HEK293 (cell line): ENCODE measurements at regions not wholly inside any gene's neighbourhood (a gene's known extent, or its start where the extent isn't known, plus 50 kb on each side); places are given as distances from the start of the nearest gene placed in this dataset.

Source experiments
- CTCF ChIA-PET: fragments of 350-600 bp; formaldehyde crosslinking; extraction: SDS; loops from one replicate; lab custom pipeline; 2021; ENCODE audit warnings: antibody characterized with exemption; lab: Yijun Ruan, JAX
- POLR2A ChIA-PET: fragments of 300-600 bp; formaldehyde crosslinking; extraction: SDS; loops from one replicate; lab custom pipeline; 2020; ENCODE audit warnings: antibody characterized with exemption, inconsistent platforms; lab: Yijun Ruan, JAX
- H3K27ac ChIP-seq: fragments of 200-500 bp; sonication (Bioruptor generic); 2 replicates; pipeline ENCODE4 v1.5.1; 2014; ENCODE audit warnings: low read depth, low read length, control low read depth, inconsistent platforms; ENCODE audit errors: extremely low read depth
- H3K36me3 ChIP-seq, 2 experiments: fragments of 200-500 bp in 1 of 2; sonication (Bioruptor generic) in 1 of 2; 1 replicate in 1 of 2; 2 replicates in 1 of 2; pipeline ENCODE4 v1.5.1; 2014 to 2017; ENCODE audit warnings: inconsistent platforms in 2 of 2, low read length in 2 of 2; ENCODE audit not compliant: control insufficient read depth in 2 of 2, insufficient read depth in 1 of 2
- H3K4me1 ChIP-seq: fragments of 200-500 bp; sonication (Bioruptor generic); 2 replicates; pipeline ENCODE4 v1.5.1; 2014; ENCODE audit warnings: mild to moderate bottlenecking, low read length, inconsistent platforms; ENCODE audit not compliant: control insufficient read depth, insufficient read depth
- H3K4me3 ChIP-seq: 2 replicates; pipeline ENCODE4 v1.5.1; 2011; ENCODE audit warnings: low read depth, mild to moderate bottlenecking, control low read depth, low read length, moderate library complexity
- H3K9me3 ChIP-seq: fragments of 200-500 bp; sonication (Bioruptor generic); 2 replicates; pipeline ENCODE4 v1.5.1; 2014; ENCODE audit warnings: low read depth, low read length, inconsistent platforms; ENCODE audit not compliant: control insufficient read depth, insufficient read depth
- BCL11A ChIP-seq: fragments of 450-650 bp; formaldehyde crosslinking; IDR thresholded peaks from 2 replicates; pipeline ENCODE4 v1.5.1; 2016; ENCODE audit warnings: low read depth, missing biosample characterization, missing genetic modification characterization
- GFI1B ChIP-seq: fragments of 450-650 bp; formaldehyde crosslinking; IDR thresholded peaks from 2 replicates; pipeline ENCODE4 v1.5.1; 2016; ENCODE audit warnings: missing biosample characterization, missing genetic modification characterization
- REPIN1 ChIP-seq: fragments of 450-650 bp; formaldehyde crosslinking; IDR thresholded peaks from 2 replicates; pipeline ENCODE4 v1.5.1; 2017; ENCODE audit warnings: missing biosample characterization, missing genetic modification characterization, low read depth
- SALL2 ChIP-seq: fragments of 450-650 bp; formaldehyde crosslinking; IDR thresholded peaks from 2 replicates; pipeline ENCODE4 v1.5.0; 2017; ENCODE audit warnings: missing biosample characterization, mild to moderate bottlenecking, missing genetic modification characterization, borderline replicate concordance
- SETDB1 ChIP-seq: IDR thresholded peaks from one replicate; pipeline ENCODE4 v1.6.1; 2017; ENCODE audit warnings: mild to moderate bottlenecking, low read length, moderate library complexity, mixed read lengths; ENCODE audit not compliant: insufficient read length
- YY1 ChIP-seq: fragments of 450-650 bp; formaldehyde crosslinking; IDR thresholded peaks from 2 replicates; pipeline ENCODE4 v1.5.1; 2018; ENCODE audit warnings: missing biosample characterization, missing genetic modification characterization
- ZBTB17 ChIP-seq: fragments of 450-650 bp; formaldehyde crosslinking; IDR thresholded peaks from 2 replicates; pipeline ENCODE4 v1.5.1; 2016; ENCODE audit warnings: missing biosample characterization, missing genetic modification characterization
- ZBTB20 ChIP-seq: fragments of 450-650 bp; formaldehyde crosslinking; IDR thresholded peaks from 2 replicates; pipeline ENCODE4 v1.5.1; 2016; ENCODE audit warnings: missing biosample characterization, missing genetic modification characterization
- ZNF18 ChIP-seq: fragments of 450-650 bp; formaldehyde crosslinking; IDR thresholded peaks from 2 replicates; pipeline ENCODE4 v1.5.1; 2016; ENCODE audit warnings: missing biosample characterization, missing genetic modification characterization
- ZNF239 ChIP-seq: fragments of 450-650 bp; formaldehyde crosslinking; IDR thresholded peaks from 2 replicates; pipeline ENCODE4 v1.5.1; 2016; ENCODE audit warnings: missing biosample characterization, missing genetic modification characterization
- ZNF311 ChIP-seq: fragments of 450-650 bp; formaldehyde crosslinking; IDR thresholded peaks from 2 replicates; pipeline ENCODE4 v1.5.1; 2017; ENCODE audit warnings: missing biosample characterization, missing genetic modification characterization, borderline replicate concordance
- ZNF341 ChIP-seq: fragments of 450-650 bp; formaldehyde crosslinking; IDR thresholded peaks from 2 replicates; pipeline ENCODE4; 2016; ENCODE audit warnings: low read depth, missing biosample characterization, missing genetic modification characterization
- ZNF404 ChIP-seq: fragments of 450-650 bp; formaldehyde crosslinking; IDR thresholded peaks from 2 replicates; pipeline ENCODE4 v1.5.1; 2017; ENCODE audit warnings: missing biosample characterization, missing genetic modification characterization
- ZNF48 ChIP-seq: fragments of 450-650 bp; formaldehyde crosslinking; IDR thresholded peaks from 2 replicates; pipeline ENCODE4 v1.5.1; 2016; ENCODE audit warnings: missing biosample characterization, missing genetic modification characterization
- ZNF600 ChIP-seq: fragments of 450-650 bp; formaldehyde crosslinking; IDR thresholded peaks from 2 replicates; pipeline ENCODE4 v1.5.1; 2016; ENCODE audit warnings: missing biosample characterization, missing genetic modification characterization
- ZNF692 ChIP-seq: fragments of 450-650 bp; formaldehyde crosslinking; IDR thresholded peaks from 2 replicates; pipeline ENCODE4 v1.5.1; 2016; ENCODE audit warnings: missing biosample characterization, missing genetic modification characterization
- ZNF701 ChIP-seq: fragments of 450-650 bp; formaldehyde crosslinking; IDR thresholded peaks from 2 replicates; pipeline ENCODE4 v1.5.1; 2016; ENCODE audit warnings: missing biosample characterization, missing genetic modification characterization
- TF ChIP-seq, protein P1 (sequence below): fragments of 450-650 bp; formaldehyde crosslinking; IDR thresholded peaks from 2 replicates; pipeline ENCODE4 v1.5.1; 2017; ENCODE audit warnings: missing biosample characterization, missing genetic modification characterization
- TF ChIP-seq, protein P2 (sequence below): fragments of 450-650 bp; formaldehyde crosslinking; IDR thresholded peaks from 2 replicates; pipeline ENCODE4 v1.5.0; 2017; ENCODE audit warnings: missing biosample characterization, missing genetic modification characterization, borderline replicate concordance
- TF ChIP-seq, protein P3 (sequence below): fragments of 450-650 bp; formaldehyde crosslinking; IDR thresholded peaks from 2 replicates; pipeline ENCODE4 v1.5.1; 2016; ENCODE audit warnings: missing biosample characterization, missing genetic modification characterization
- TF ChIP-seq, protein P4 (sequence below): fragments of 450-650 bp; IDR thresholded peaks from 2 replicates; pipeline ENCODE4 v1.5.1; 2018; ENCODE audit warnings: missing biosample characterization, missing genetic modification characterization
- TF ChIP-seq, protein P5 (sequence below): fragments of 450-650 bp; formaldehyde crosslinking; IDR thresholded peaks from 2 replicates; pipeline ENCODE4 v1.5.1; 2016; ENCODE audit warnings: missing biosample characterization, missing genetic modification characterization

- no peaks in the 10 kb centered on the region for H3K9me3 ChIP-seq
- ChIA-PET CTCF (interaction anchor here (0.7 kb wide), 1 partner anchor 11 kb away, joined by 6 read pairs; no protein-coding TSS in a partner anchor), POLR2A (no interaction called here)
- peaks cover 14% of the 10 kb centered on the region for H3K4me1 ChIP-seq
- H3K36me3 ChIP-seq = no peaks in the 10 kb centered on the region
- H3K27ac ChIP-seq = peak overlapping the region; percentile 55; the same call in 1 of the 2 replicates
- no peak overlapping the region for H3K4me3 ChIP-seq
- TF ChIP-seq, protein P1, sequence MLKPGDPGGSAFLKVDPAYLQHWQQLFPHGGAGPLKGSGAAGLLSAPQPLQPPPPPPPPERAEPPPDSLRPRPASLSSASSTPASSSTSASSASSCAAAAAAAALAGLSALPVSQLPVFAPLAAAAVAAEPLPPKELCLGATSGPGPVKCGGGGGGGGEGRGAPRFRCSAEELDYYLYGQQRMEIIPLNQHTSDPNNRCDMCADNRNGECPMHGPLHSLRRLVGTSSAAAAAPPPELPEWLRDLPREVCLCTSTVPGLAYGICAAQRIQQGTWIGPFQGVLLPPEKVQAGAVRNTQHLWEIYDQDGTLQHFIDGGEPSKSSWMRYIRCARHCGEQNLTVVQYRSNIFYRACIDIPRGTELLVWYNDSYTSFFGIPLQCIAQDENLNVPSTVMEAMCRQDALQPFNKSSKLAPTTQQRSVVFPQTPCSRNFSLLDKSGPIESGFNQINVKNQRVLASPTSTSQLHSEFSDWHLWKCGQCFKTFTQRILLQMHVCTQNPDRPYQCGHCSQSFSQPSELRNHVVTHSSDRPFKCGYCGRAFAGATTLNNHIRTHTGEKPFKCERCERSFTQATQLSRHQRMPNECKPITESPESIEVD (tag by site-specific recombination) = peak; percentile 77
- peak; percentile 66 for TF ChIP-seq ZNF600
- TF ChIP-seq, protein P2, sequence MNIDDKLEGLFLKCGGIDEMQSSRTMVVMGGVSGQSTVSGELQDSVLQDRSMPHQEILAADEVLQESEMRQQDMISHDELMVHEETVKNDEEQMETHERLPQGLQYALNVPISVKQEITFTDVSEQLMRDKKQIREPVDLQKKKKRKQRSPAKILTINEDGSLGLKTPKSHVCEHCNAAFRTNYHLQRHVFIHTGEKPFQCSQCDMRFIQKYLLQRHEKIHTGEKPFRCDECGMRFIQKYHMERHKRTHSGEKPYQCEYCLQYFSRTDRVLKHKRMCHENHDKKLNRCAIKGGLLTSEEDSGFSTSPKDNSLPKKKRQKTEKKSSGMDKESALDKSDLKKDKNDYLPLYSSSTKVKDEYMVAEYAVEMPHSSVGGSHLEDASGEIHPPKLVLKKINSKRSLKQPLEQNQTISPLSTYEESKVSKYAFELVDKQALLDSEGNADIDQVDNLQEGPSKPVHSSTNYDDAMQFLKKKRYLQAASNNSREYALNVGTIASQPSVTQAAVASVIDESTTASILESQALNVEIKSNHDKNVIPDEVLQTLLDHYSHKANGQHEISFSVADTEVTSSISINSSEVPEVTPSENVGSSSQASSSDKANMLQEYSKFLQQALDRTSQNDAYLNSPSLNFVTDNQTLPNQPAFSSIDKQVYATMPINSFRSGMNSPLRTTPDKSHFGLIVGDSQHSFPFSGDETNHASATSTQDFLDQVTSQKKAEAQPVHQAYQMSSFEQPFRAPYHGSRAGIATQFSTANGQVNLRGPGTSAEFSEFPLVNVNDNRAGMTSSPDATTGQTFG (tag by site-specific recombination) = no peak
- TF ChIP-seq YY1 (tag by site-specific recombination) = no peak
- TF ChIP-seq ZNF404 (tag by site-specific recombination) = no peak
- no peak for TF ChIP-seq GFI1B (tag by site-specific recombination)
- no peak for TF ChIP-seq REPIN1
- TF ChIP-seq, protein P3, sequence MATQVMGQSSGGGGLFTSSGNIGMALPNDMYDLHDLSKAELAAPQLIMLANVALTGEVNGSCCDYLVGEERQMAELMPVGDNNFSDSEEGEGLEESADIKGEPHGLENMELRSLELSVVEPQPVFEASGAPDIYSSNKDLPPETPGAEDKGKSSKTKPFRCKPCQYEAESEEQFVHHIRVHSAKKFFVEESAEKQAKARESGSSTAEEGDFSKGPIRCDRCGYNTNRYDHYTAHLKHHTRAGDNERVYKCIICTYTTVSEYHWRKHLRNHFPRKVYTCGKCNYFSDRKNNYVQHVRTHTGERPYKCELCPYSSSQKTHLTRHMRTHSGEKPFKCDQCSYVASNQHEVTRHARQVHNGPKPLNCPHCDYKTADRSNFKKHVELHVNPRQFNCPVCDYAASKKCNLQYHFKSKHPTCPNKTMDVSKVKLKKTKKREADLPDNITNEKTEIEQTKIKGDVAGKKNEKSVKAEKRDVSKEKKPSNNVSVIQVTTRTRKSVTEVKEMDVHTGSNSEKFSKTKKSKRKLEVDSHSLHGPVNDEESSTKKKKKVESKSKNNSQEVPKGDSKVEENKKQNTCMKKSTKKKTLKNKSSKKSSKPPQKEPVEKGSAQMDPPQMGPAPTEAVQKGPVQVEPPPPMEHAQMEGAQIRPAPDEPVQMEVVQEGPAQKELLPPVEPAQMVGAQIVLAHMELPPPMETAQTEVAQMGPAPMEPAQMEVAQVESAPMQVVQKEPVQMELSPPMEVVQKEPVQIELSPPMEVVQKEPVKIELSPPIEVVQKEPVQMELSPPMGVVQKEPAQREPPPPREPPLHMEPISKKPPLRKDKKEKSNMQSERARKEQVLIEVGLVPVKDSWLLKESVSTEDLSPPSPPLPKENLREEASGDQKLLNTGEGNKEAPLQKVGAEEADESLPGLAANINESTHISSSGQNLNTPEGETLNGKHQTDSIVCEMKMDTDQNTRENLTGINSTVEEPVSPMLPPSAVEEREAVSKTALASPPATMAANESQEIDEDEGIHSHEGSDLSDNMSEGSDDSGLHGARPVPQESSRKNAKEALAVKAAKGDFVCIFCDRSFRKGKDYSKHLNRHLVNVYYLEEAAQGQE (tag by site-specific recombination) = no peak
- no peak for TF ChIP-seq ZNF48 (tag by site-specific recombination)
- TF ChIP-seq ZNF701 (tag by site-specific recombination) = no peak
- no peak for TF ChIP-seq ZNF341 (tag by site-specific recombination)
- TF ChIP-seq ZNF311 = no peak
- TF ChIP-seq BCL11A (tag by site-specific recombination) = no peak
- no peak for TF ChIP-seq SETDB1
- no peak for TF ChIP-seq ZNF18 (tag by site-specific recombination)
- TF ChIP-seq, protein P4, sequence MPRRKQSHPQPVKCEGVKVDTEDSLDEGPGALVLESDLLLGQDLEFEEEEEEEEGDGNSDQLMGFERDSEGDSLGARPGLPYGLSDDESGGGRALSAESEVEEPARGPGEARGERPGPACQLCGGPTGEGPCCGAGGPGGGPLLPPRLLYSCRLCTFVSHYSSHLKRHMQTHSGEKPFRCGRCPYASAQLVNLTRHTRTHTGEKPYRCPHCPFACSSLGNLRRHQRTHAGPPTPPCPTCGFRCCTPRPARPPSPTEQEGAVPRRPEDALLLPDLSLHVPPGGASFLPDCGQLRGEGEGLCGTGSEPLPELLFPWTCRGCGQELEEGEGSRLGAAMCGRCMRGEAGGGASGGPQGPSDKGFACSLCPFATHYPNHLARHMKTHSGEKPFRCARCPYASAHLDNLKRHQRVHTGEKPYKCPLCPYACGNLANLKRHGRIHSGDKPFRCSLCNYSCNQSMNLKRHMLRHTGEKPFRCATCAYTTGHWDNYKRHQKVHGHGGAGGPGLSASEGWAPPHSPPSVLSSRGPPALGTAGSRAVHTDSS = no peak
- no peak for TF ChIP-seq ZBTB17
- TF ChIP-seq, protein P5, sequence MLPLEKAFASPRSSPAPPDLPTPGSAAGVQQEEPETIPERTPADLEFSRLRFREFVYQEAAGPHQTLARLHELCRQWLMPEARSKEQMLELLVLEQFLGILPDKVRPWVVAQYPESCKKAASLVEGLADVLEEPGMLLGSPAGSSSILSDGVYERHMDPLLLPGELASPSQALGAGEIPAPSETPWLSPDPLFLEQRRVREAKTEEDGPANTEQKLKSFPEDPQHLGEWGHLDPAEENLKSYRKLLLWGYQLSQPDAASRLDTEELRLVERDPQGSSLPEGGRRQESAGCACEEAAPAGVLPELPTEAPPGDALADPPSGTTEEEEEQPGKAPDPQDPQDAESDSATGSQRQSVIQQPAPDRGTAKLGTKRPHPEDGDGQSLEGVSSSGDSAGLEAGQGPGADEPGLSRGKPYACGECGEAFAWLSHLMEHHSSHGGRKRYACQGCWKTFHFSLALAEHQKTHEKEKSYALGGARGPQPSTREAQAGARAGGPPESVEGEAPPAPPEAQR (tag by site-specific recombination) = no peak
- TF ChIP-seq ZNF692 (tag by site-specific recombination) = no peak
- no peak for TF ChIP-seq SALL2
- TF ChIP-seq ZNF239 (tag by site-specific recombination) = no peak
- TF ChIP-seq ZBTB20 (tag by site-specific recombination) = peak; percentile 51
These were observed 339.2 kb upstream of the PODXL start for GRCh38 chr7:131895541-131896164.
